Right lobe of liver (tissue), 4 donors: ENCODE measurements at regions not wholly inside any gene's neighbourhood (a gene's known extent, or its start where the extent isn't known, plus 50 kb on each side); places are given as distances from the start of the nearest gene placed in this dataset.

ENCODE experiments used
- CTCF ChIP-seq, 4 donors: fragments of 200-600 bp in 3 of 4; fragments of 450-650 bp in 1 of 4; IDR thresholded peaks; one replicate each; pipeline versions ENCODE4 v1.5.1 to v1.8.0; 2016 to 2022; ENCODE audit warnings: antibody characterized with exemption in 4 of 4, mild to moderate bottlenecking in 2 of 4
- POLR2A ChIP-seq: fragments of 450-650 bp; IDR thresholded peaks from one replicate; pipeline ENCODE4 v1.6.1; 2017; ENCODE audit warnings: antibody characterized with exemption, mild to moderate bottlenecking
- donor health status: DM: no; HTN: no; CAD: no.
- donor health status: DM: no; HTN: no; CAD: no.
- donor health status: DM: no; HTN: yes; CAD: no.

GRCh38 chr2:78411303-78411702, 614.2 kb upstream of the REG3G start:
- no peak for TF ChIP-seq CTCF (IDR thresholded peaks at IDR 0.05)
- TF ChIP-seq POLR2A = no peak
